HepG2 (cell line): ENCODE measurements at regions not wholly inside any gene's neighbourhood (a gene's known extent, or its start where the extent isn't known, plus 50 kb on each side); places are given as distances from the start of the nearest gene placed in this dataset.

ENCODE experiments used
- KLF6 ChIP-seq: IDR thresholded peaks from 2 replicates; pipeline ENCODE4 v1.8.0; 2016; ENCODE audit warnings: missing biosample characterization, missing genetic modification reagents
- MED13 ChIP-seq: sonication (generic); formaldehyde crosslinking; IDR thresholded peaks from 2 replicates; pipeline ENCODE4 v1.5.0; 2020; ENCODE audit warnings: missing genetic modification reagents
- NR2C2 ChIP-seq: sonication (generic); formaldehyde crosslinking; IDR thresholded peaks from 2 replicates; pipeline ENCODE4 v1.4.0; 2020; ENCODE audit warnings: missing genetic modification reagents, mild to moderate bottlenecking, moderate library complexity, borderline replicate concordance
- RFXANK ChIP-seq: IDR thresholded peaks from 2 replicates; pipeline ENCODE4 v1.6.1; 2016
- TBX3 ChIP-seq: fragments of 450-650 bp; IDR thresholded peaks from 2 replicates; pipeline ENCODE4 v1.6.1; 2017; ENCODE audit warnings: antibody characterized with exemption, mild to moderate bottlenecking, inconsistent platforms, borderline replicate concordance
- XRCC5 ChIP-seq: fragments of 200-400 bp; formaldehyde crosslinking; optimal IDR thresholded peaks from 2 replicates; pipeline ENCODE3; 2017; ENCODE audit warnings: mild to moderate bottlenecking, low read length
- ZBTB4 ChIP-seq: sonication (generic); formaldehyde crosslinking; IDR thresholded peaks from 2 replicates; pipeline ENCODE4 v1.4.0; 2020; ENCODE audit warnings: missing genetic modification reagents, mild to moderate bottlenecking, borderline replicate concordance
- ZNF501 ChIP-seq: sonication (generic); formaldehyde crosslinking; IDR thresholded peaks from 2 replicates; pipeline ENCODE4 v1.5.1; 2020; ENCODE audit warnings: mild to moderate bottlenecking, moderate library complexity, missing genetic modification reagents
- ZNF563 ChIP-seq: sonication (generic); formaldehyde crosslinking; IDR thresholded peaks from 2 replicates; pipeline ENCODE4 v1.8.0; 2022; ENCODE audit warnings: mild to moderate bottlenecking, moderate library complexity, missing genetic modification reagents
- ZNF577 ChIP-seq: sonication (generic); formaldehyde crosslinking; IDR thresholded peaks from 2 replicates; pipeline ENCODE4 v1.4.0; 2020; ENCODE audit warnings: mild to moderate bottlenecking, low read depth, missing genetic modification reagents, borderline replicate concordance
- ZNF770 ChIP-seq: sonication (generic); formaldehyde crosslinking; IDR thresholded peaks from 2 replicates; pipeline ENCODE4 v1.5.0; 2020; ENCODE audit warnings: mild to moderate bottlenecking, missing genetic modification reagents
- ZNF878 ChIP-seq: sonication (generic); formaldehyde crosslinking; IDR thresholded peaks from 2 replicates; pipeline ENCODE4 v1.8.1; 2023; ENCODE audit warnings: mild to moderate bottlenecking, missing genetic modification reagents, moderate library complexity
- ZNF891 ChIP-seq: sonication (generic); formaldehyde crosslinking; IDR thresholded peaks from 2 replicates; pipeline ENCODE4 v1.5.0; 2020; ENCODE audit warnings: mild to moderate bottlenecking, missing genetic modification reagents
- ZSCAN31 ChIP-seq: sonication (generic); formaldehyde crosslinking; IDR thresholded peaks from 2 replicates; pipeline ENCODE4 v1.5.0; 2020; ENCODE audit warnings: low read depth, mild to moderate bottlenecking, missing genetic modification reagents
- TF ChIP-seq, protein P1 (sequence below): sonication (generic); formaldehyde crosslinking; IDR thresholded peaks from 2 replicates; pipeline ENCODE4 v1.8.0; 2022; ENCODE audit warnings: mild to moderate bottlenecking, missing genetic modification reagents
- TF ChIP-seq, protein P2 (sequence below): sonication (generic); formaldehyde crosslinking; IDR thresholded peaks from 2 replicates; pipeline ENCODE4 v1.4.0; 2020; ENCODE audit warnings: missing genetic modification reagents, mild to moderate bottlenecking, borderline replicate concordance
- TF ChIP-seq, protein P3 (sequence below): sonication (generic); formaldehyde crosslinking; IDR thresholded peaks from 2 replicates; pipeline ENCODE4 v1.4.0; 2020; ENCODE audit warnings: missing genetic modification reagents
- TF ChIP-seq, protein P4 (sequence below): sonication (generic); formaldehyde crosslinking; IDR thresholded peaks from 2 replicates; pipeline ENCODE4 v1.8.1; 2023; ENCODE audit warnings: mild to moderate bottlenecking, moderate library complexity, missing genetic modification reagents

DNA sequence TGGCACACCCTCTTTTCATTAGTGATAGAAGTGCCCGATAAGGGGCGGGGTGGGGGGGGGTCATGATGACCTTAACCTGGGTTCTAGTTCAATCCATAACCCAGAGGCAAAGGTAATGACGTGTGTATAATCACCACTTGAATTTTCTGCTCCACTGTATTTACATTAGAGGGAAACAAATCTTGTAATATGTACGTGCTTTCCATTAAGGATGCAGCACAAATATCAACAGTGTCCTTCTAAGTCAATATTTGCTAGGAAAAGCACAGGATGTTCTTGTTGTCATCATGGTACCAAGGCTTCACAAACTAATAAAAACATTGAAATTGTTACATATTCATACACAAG lies 121.2 kb upstream of the SLC38A2 start (continued):
- TF ChIP-seq, protein P1, sequence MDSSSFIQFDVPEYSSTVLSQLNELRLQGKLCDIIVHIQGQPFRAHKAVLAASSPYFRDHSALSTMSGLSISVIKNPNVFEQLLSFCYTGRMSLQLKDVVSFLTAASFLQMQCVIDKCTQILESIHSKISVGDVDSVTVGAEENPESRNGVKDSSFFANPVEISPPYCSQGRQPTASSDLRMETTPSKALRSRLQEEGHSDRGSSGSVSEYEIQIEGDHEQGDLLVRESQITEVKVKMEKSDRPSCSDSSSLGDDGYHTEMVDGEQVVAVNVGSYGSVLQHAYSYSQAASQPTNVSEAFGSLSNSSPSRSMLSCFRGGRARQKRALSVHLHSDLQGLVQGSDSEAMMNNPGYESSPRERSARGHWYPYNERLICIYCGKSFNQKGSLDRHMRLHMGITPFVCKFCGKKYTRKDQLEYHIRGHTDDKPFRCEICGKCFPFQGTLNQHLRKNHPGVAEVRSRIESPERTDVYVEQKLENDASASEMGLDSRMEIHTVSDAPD (CRISPR knock-in tag), result no peak
- TF ChIP-seq ZBTB4 (CRISPR knock-in tag) (no peak), ZNF770 (CRISPR knock-in tag) (no peak), ZSCAN31 (CRISPR knock-in tag) (no peak), RFXANK (CRISPR knock-in tag) (no peak), ZNF563 (no peak), XRCC5 (no peak), ZNF577 (CRISPR knock-in tag) (no peak), NR2C2 (CRISPR knock-in tag) (0 out of 2 replicates have a peak, but pooled peaks have one; percentile 34), MED13 (CRISPR knock-in tag) (peak; percentile 87; the same call in 1 of the 2 replicates), KLF6 (CRISPR knock-in tag) (0 out of 2 replicates have a peak, but pooled peaks have one; percentile 9), ZNF501 (no peak), TBX3 (peak; percentile 71; the same call in 1 of the 2 replicates), ZNF878 (CRISPR knock-in tag) (no peak), ZNF891 (CRISPR knock-in tag) (no peak)
- TF ChIP-seq, protein P2, sequence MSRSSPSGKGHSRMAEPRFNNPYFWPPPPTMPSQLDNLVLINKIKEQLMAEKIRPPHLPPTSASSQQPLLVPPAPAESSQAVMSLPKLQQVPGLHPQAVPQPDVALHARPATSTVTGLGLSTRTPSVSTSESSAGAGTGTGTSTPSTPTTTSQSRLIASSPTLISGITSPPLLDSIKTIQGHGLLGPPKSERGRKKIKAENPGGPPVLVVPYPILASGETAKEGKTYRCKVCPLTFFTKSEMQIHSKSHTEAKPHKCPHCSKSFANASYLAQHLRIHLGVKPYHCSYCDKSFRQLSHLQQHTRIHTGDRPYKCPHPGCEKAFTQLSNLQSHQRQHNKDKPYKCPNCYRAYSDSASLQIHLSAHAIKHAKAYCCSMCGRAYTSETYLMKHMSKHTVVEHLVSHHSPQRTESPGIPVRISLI (CRISPR knock-in tag), result no peak
- TF ChIP-seq, protein P3, sequence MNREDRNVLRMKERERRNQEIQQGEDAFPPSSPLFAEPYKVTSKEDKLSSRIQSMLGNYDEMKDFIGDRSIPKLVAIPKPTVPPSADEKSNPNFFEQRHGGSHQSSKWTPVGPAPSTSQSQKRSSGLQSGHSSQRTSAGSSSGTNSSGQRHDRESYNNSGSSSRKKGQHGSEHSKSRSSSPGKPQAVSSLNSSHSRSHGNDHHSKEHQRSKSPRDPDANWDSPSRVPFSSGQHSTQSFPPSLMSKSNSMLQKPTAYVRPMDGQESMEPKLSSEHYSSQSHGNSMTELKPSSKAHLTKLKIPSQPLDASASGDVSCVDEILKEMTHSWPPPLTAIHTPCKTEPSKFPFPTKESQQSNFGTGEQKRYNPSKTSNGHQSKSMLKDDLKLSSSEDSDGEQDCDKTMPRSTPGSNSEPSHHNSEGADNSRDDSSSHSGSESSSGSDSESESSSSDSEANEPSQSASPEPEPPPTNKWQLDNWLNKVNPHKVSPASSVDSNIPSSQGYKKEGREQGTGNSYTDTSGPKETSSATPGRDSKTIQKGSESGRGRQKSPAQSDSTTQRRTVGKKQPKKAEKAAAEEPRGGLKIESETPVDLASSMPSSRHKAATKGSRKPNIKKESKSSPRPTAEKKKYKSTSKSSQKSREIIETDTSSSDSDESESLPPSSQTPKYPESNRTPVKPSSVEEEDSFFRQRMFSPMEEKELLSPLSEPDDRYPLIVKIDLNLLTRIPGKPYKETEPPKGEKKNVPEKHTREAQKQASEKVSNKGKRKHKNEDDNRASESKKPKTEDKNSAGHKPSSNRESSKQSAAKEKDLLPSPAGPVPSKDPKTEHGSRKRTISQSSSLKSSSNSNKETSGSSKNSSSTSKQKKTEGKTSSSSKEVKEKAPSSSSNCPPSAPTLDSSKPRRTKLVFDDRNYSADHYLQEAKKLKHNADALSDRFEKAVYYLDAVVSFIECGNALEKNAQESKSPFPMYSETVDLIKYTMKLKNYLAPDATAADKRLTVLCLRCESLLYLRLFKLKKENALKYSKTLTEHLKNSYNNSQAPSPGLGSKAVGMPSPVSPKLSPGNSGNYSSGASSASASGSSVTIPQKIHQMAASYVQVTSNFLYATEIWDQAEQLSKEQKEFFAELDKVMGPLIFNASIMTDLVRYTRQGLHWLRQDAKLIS (CRISPR knock-in tag), result no peak
- TF ChIP-seq, protein P4, sequence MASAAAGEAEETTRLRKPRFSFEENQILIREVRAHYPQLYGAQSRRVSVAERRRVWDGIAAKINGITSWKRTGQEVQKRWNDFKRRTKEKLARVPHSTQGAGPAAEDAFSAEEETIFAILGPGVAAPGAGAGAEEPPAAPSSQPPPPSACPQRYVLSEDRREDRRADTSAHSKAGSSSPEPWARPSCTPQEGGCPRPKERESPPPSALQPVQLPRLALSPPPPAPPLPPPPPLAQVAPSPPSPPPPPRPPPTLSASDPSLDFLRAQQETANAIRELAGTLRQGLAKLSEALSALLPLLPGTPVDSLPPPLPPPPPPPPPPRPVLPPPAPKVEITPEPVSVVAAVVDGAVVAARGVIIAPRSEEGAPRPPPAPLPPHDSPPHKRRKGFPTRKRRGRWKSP (CRISPR knock-in tag), result no peak
